ENCODE measurements at regions not wholly inside any gene's neighbourhood (a gene's known extent, or its start where the extent isn't known, plus 50 kb on each side); places are given as distances from the start of the nearest gene placed in this dataset.

GRCh38 chr7:25812086-25812850 is 339.7 kb upstream of the NFE2L3 start:
- DNase-seq, result no peak

DNA sequence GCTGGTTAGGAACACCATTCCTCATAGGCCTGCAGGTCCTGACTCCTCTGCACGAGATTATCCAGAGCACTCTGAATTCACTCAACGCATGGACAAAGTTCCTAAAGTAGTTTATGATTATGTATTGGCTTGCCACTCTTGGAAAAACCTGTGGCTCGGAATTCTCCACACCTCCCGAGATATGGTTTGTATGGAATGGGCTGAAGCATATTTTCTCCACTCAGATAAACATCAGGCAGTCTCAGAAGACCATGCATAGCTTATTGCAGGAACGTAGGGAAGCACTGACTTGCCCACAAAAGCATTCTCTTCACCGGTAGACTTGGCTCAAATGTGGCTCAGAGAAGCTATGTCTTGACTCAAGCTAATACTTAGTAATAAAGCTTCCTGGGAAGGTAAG is 338.6 kb upstream of the NFE2L3 start:
- no peak for DNase-seq

DNA sequence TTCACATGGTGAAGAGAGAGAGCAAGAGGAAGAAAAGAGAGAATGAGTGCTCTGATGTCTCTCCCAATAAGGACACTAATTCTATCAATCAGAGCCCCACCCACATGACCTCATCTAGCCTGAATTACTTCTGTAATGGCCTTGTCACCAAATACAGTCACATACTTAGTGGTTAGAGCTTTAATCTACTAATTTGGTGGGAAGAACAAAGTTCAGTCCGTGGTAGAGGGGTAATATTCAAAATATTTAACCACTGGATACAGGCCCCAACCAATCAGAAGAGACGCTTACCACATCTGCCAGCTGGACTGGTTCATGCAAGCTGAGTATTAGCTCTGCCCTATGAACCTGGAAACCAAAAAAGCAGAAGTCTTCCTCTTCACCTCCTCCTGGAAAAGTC is 336.3 kb upstream of the NFE2L3 start:
- DNase-seq, result no peak

DNA sequence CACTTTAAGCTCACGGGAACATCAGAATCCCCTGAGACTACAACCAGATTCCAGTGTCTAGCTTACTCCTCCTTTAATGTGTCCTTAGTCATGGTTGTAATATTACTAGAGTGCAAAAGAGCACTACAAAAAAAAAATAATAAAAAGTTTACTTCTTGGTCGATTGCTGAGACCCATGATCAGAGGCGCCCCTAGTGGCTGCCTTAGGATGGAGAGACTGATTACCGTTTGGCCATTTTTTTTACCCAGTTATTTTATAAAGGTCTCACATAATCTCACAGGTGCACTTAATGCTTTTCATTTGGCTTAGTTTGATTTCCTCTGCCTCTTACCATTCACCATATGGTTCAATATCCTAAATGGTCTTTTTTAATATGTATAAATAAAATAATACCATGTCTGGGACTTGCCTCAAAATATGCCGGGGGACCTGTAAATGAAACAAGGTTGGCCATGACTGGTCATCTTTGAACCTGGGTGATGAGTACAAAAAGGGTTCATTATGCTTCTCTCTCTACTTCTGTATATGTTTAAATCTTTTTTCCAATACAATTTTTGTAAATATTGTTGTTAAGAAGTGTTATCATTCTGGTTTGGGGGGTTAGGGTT is 331.5 kb upstream of the NFE2L3 start:
- no peak for DNase-seq

DNA sequence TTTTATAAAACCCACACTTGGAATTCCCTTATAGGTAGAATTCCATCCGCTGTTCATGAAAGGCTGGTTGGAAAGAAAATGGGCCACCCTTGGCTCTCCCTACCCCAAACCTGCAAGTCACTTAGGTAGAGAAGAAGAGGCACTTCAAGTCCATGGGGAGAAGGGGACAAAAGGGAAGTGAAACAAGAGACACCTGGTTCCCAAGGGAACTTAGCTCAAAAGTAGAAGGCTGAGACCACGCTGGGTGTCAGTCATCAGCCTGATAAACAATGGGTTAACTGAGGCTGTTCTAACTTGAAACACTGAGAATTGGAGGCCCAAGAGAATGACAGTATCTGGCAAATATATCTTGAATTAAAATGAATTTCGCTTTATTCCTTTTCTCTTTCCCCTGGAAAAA is 330.8 kb upstream of the NFE2L3 start:
- DNase-seq, result no peak

DNA sequence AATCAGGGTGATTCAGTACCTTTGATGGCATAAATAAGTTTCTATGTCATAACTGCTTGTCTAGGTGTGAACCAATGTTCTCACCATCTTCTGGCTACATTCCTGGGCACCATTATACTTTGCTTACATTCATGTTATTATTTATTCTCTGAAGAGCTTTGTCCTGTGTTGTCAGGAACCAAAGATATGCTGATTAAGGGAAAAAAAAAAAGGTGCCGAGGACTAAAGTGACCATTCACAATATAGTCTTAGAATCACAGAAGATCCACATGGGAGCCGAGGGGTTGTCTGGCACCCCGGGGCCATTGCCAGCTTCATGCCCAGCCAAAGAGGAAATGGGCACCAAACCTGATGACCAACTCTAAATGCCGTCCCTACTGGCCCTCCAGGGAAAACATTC is 329.2 kb upstream of the NFE2L3 start:
- no peak for DNase-seq

DNA sequence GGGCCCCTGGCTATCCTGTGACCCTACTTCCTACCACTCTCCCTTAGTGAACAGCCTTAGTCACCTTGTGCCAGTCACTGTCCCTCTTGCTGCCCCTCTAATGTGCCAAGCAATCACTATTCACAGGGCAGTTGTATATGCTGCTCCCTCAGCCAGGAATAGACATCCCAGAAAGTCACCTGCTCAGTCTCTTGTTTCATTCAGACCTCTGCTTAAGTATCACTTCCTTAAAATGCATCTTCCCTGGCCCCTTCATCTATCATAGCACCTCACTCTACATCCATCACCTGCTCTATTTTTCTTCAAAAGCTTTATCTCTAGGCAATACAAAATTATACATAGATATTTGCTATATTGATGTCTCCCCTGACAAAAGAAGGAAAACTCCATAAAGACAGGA is 328.4 kb upstream of the NFE2L3 start:
- no peak for DNase-seq

DNA sequence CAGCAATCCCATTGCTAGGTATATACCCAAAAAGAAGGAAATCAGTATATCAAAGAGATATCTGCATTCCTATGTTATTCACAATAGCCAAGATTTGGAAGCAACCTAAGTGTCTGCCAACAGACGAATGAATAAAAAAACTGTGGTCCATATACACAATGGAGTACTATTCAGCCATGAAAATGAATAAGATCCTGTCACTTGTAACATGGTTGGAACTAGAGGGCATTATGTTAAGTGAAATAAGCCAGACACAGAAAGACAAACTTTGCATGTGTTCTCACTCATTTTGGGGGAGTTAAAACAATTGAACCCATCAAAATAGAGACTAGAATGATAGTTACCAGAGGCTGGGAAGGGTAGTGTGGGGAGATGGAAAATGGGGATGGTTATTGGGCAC is 323.5 kb upstream of the NFE2L3 start:
- DNase-seq, result no peak

- no peak for DNase-seq
Observed at GRCh38 chr7:25829663-25830062, 322.3 kb upstream of the NFE2L3 start.

DNA sequence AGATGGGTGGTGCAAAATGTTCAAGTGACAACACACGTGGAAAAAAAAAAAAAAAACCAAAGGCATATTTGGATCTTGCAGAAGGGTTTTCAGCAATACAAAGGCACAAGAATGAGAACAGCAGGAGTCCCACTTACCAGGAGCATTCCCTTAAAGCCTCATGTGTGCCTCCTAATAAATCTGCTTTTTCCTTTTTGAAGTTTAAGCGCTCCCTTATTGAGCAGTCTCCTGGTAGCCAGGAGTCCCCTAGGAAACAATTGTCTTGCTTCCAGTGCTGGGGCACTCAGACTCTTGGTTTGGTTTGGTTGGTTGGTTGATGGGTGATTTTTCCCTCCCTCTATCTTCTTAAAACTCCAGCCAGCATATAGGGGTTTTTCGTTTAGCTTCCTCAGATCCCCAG is 321.8 kb upstream of the NFE2L3 start:
- DNase-seq, result no peak

- no peak for DNase-seq
Observed at GRCh38 chr7:25831062-25831691, 320.8 kb upstream of the NFE2L3 start.

- DNase-seq, result no peak
Observed at GRCh38 chr7:25831831-25832411, 320.1 kb upstream of the NFE2L3 start.

DNA sequence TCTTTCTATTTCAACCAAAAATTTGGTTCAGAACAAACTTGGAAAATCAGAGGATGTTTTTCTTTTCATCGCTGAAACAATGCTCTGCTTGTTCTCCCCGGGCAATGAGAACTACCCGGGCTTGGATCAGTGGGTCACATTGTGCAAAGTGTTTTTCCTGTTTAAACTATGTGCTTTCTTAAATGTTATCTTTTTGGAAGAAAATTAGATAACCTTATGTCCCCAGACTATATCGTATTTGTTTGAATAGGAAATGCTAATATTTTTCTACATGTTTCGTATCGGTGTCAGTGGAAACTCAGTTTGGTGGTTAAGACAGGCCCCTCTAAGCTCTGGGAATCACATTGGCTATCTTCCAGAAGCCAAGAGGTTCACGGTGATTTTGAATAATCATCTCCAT is 319.5 kb upstream of the NFE2L3 start:
- no peak for DNase-seq

DNA sequence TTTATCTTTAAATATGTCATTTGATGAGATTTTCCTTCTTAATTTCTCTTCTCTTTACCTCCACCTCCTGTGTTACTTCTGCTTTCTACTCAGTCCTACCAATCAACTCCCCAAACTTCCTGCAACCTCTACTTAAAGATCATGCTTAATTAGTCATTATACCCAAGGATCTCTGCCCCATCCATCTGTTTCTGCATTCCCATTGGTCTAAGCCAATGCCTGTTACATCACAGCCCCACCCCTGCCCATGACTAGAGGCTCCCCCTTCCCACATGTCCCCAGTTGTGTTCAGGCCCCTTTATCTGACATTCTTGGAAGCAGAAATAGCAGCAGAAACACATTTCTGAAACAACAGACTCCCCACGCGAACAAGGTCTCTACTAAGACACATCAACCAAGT is 319.1 kb upstream of the NFE2L3 start:
- no peak for DNase-seq

DNA sequence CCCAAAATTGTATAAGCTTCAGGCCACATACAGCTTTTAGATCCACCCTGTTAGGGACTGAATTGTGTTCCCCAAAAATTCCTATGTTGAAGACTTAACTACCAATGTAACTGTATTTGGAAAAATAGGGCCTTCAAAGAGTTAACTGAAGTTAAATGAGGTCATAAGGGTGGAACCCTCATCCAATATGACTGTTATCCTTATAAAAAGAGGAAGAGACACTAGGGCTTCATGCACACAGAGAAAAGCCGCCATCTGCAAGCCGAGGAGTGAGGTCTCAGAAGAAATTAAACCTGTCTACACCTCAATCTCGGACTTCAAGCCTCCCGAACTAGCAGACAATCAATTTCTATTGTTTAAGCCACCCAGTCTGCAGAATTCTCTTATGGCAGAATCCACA is 317.9 kb upstream of the NFE2L3 start:
- DNase-seq, result no peak

- no peak for DNase-seq
Observed at GRCh38 chr7:25835197-25835596, 316.8 kb upstream of the NFE2L3 start.

GRCh38 chr7:25839084-25839769 is 312.8 kb upstream of the NFE2L3 start:
- DNase-seq, result no peak

DNA sequence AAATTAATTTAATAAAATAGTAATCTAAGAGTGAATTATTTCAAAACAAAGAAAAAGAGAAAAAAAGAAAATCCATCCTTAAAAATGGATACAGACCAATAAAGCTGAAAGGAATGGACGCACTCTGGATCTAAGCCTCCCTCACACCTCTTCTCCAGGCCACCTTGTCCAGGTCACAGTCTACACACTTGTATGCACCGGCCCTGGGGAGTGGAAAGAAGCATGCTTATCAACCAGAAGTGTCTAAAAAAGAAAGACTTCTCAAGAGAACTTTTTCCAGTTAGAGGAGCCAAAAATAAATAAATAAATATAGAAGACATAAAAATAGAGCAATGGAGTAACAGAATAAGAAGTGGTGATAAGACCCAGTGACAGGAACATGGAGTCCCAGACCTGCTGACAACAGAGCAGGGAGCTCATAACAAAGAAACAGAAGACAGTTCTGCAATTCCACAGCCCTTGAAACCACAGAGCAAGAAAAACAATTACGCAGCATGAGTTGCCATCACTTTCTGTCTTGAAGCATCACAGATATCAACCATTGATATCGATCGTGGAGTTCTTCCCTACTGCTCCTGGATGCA is 311.7 kb upstream of the NFE2L3 start:
- DNase-seq, result no peak

GRCh38 chr7:25841575-25841974 is 310.4 kb upstream of the NFE2L3 start:
- DNase-seq, result no peak

- DNase-seq, result no peak
Observed at GRCh38 chr7:25842201-25842733, 309.7 kb upstream of the NFE2L3 start.

DNA sequence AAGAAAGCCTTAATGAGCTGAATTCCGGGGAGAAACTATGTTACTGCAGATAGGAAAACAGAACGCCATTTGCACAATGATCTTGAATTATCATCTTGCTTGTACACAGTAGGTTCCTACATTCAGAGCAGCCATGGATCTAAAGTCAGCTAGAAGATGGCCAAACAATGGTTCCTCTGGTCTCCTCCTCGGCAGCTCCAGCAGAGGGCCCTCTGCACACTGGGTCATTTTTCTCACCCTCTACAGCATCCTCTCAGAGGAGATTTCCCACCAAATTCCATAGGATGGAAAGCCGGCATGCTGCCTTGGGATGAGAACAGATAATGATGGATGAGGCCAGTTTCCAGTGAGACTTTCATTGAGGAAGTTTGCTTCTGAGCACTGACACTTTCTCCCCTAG is 308.5 kb upstream of the NFE2L3 start:
- DNase-seq, result no peak

Data from renal pelvis (tissue), 1 donor.